ENCODE measurements at regions not wholly inside any gene's neighbourhood (a gene's known extent, or its start where the extent isn't known, plus 50 kb on each side); places are given as distances from the start of the nearest gene placed in this dataset.

- DNase-seq (ENCODE audit: low spot score), result peak; percentile 33
Observed at GRCh38 chr1:229027622-229028182, 243.2 kb upstream of the RAB4A start.

DNA sequence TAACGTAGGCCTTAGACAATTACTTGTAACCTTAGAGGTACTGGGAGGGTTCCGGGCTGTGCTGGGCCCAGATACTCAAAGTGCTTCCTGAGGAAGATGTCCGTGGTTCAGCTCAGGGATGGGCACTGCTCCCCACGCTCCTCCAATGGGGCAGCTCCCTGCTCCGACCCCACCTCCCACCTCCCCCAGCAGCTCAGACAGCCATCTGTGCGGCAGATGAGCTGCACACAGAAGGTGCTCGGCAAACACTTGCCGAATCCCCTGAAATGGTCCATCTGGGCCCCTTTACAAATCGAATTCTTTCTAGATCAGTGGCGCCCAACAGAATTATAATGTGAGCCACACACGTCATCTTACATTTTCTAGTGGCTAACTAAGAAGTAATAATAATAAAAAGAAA is 242.4 kb upstream of the RAB4A start:
- no peak for DNase-seq (ENCODE audit: low spot score)

DNA sequence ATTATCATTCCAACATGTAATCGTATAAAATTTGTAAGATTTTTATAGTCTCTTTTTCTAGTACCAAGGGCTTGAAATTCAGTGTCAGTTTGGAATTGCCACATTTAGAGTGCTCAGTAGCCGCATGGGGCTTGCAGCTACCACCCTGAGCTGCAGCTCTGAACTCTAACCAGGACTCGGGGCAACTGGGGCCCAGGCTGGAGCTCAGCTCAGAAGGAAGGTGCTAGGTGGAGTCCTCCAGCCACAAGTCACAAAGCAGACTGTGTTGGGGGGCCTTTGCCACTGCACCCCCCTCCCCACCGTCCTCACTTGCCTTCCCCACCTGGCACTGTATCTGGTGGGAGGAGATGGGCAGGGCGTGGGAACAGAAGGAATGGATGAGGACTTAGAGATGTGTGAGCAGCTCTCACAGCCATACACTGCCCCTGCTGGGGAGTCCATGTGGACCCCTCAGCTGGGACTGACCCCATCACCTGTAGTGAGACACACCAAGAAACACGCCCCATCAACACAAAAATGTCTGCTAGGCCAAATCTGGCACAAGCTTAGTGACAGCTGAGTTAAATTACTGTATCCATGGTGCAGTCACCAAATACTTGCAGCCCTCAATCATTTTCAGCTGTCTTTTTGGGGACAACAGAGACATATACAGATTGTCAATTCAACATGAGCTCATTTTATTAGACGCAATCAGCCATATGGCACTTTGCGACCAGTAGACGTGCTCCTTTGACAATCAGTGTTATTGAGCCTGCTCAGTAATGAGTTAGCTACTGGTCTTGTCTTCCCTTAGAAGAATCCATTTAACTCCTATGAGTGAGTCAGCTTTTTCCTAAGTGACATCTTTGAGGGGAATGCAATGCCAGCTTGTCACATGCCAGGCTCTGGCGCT is 241.7 kb upstream of the RAB4A start:
- no peak for DNase-seq (ENCODE audit: low spot score)

DNA sequence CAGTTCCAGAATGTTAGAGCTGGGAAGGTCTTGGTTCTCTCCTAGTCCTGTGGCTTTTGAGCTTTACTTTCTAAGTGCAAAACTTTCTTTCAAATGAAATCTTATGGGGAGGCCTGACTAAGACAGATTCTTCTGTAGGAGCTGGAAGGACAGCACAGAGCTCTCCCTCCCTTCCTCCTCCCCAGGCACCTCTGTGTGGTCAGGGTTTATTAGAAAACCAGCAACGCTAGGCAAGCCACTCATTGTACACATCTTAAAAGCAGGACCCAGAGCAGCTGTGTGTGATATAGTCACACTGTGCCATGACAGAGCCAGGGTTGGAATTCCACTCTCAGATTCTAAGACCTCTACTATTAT is 241.1 kb upstream of the RAB4A start:
- DNase-seq (ENCODE audit: low spot score), result no peak

DNA sequence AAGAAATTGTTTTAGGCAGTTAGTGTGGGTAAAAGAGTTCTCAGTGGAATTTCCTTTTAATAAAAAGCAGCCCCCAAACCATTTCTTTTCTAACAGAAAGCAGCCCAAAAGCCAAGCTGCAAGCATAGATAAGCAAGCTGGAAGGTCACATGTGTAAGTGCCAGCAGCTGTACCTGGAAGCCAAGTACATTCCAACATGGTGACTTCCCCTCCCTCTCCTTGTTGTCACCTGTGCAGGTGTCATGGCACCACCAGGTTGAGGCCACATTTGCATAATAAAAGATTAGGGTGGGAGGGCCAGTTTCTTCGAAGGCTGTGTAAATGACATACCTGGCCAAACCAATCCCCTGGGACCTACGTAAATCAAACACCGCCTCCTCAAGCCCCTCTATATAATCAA is 240.3 kb upstream of the RAB4A start:
- DNase-seq (ENCODE audit: low spot score), result no peak

DNA sequence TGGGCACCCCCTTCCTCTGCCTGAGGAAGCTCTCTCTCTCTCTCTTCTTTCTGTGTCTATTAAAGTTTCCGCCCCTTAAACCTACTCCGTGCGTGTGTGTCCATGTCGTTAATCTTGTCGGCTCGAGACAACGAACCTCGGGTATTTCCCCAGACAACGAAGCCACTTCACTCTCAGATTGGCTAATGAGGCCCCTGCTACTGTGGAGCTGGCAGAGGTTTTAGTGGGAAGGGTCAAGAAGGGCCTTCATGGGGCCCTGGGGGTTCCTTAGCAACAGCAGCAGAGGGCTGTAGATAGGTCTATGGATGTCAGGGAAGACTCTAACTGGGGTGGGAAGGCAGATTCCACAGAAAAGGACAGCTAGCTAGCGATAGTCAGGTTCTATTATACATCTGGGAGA is 239.8 kb upstream of the RAB4A start:
- no peak for DNase-seq (ENCODE audit: low spot score)

DNA sequence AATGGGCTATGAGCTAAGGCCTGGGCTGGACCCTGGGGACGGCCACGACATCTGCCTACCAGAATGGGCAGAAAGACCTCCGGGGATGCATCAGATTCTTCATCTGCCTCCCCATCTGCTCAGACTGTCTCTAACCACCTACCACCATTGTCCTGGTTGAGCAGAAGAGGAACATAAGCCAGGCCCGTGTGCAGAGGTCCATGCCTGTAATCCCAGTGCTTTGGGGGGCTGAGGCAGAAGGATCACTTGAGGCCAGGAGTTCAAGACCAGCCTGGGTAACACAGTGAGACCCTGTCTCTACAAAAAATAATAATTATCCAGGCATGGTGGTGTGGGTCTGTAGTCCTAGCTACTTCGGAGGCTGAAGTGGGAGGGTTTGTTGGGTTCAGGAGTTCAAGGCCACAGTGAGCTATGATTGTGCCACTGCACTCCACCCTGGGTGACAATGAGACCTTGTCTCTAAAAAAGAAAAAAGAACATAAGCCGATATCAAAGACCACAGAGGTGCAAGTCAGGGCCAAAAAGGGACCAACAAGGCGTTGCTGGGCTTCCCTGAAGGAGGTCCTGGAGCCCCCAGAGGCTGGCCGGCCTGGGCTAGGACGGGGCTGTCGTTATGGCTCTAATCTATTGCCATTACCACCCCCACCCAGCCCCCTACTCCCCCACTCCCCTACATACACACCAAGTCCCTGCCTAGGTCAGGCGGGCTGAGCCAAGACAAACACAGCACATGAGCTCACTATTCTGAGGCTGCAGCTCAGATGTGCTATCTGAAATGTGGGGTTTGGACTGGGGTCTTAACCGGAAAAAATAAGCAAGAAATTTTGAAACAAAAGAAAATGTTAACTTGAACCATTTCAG is 239.2 kb upstream of the RAB4A start:
- DNase-seq (ENCODE audit: low spot score), result no peak

DNA sequence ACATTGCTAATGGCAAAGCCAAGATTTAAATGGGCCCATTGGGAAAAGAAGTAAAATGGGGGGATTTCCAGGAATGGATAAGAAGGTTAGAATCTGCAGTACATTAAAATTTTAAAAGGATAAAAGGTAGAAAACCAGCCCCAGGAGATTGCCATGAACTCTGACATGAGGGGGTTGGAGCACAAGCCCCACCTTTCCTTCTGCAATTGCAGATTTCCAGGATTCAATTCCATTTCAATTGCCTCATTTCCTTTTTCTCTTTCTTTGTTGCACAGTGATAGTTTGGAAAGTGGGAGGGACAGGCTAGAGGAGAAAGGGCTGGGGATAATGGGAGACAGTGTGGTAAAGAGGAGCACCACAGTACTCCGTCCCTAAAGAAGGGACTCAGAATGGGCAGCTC is 238.5 kb upstream of the RAB4A start:
- DNase-seq (ENCODE audit: low spot score), result no peak

- DNase-seq (ENCODE audit: low spot score), result no peak
Observed at GRCh38 chr1:229033480-229033879, 237.4 kb upstream of the RAB4A start.

GRCh38 chr1:229034342-229034741 is 236.6 kb upstream of the RAB4A start:
- DNase-seq (ENCODE audit: low spot score), result no peak

DNA sequence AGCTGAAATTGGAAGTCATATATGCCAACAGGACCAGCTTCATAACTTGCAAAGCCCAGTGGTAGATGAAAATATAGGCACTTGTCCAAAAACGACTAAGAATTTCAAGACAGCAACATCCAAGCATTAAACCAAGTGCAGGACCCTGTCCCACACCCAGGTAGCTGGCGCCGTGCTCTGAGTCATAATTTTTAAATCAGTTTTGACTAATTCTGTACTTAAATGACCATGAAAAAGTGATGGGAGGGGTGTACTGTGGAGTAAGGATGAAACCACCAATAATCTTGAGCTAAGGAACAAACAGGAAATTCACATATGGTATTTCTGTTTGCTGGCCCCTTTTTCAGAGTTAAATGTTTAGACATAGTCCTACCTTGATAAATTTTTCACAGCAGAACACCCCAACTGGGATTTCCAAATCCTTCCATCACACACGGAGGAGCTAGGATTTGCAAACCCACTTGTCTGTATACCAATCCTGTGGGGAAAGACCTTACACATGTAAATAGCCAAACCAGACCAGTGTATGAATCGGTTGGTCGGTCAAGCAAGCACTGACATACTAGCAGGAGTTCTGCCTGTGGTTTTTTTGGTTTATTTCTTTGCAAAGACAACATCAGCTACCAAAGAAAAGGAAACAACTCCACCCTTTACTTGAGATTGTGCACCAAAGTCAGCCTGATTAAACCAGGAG is 235.7 kb upstream of the RAB4A start:
- no peak for DNase-seq (ENCODE audit: low spot score)

GRCh38 chr1:229035748-229036082 is 235.2 kb upstream of the RAB4A start:
- no peak for DNase-seq (ENCODE audit: low spot score)

DNA sequence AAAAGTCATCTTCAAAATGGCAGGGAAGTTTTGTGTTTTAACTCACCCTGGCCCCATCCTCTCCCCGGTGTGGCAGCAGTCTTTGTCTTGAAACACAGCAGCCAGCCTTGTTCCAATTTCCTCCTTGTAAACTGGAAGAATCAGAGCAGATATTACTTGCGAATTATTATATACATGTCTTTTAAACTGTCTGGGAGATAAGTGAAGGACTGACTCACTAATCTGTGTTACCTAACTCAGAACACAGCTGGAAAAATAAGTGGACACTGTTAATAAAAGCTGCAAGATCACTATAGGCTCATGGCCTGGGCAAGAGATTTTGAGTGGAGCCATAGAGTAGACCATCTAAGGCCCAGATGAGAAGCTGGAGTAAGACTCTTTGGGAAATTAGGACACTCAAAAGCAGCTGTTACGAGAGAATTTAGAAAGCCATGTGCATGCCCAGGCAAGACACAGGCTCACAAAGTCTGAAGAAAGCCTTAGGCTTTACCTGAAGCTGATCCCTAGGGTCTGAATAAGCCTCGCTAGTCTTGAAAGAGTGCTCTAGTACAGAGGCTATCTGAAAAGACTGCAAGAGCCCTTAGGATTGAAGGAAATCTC is 233.0 kb upstream of the RAB4A start:
- no peak for DNase-seq (ENCODE audit: low spot score)

GRCh38 chr1:229040630-229041358 is 230.1 kb upstream of the RAB4A start:
- no peak for DNase-seq (ENCODE audit: low spot score)

- no peak for DNase-seq (ENCODE audit: low spot score)
Observed at GRCh38 chr1:229041946-229042345, 229.0 kb upstream of the RAB4A start.

DNA sequence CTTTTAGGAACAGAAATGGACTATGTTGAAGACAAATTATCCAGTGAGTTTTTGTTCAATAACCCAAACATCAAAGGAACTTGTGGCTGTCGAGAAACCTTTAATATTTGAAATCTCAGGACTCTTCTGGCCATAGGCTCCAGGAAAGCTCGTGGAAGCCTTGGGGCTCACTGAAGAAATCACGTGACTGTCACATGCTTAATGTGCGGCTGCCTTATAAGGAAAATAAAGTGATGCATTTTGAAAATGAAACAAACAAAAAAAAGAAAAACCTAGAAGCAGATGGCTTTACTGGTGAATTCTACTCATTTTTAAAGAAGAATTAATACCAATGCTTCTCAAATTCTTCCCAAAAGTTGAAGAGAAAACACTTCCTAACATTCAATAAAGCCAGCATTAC is 228.4 kb upstream of the RAB4A start:
- DNase-seq (ENCODE audit: low spot score), result no peak

- DNase-seq (ENCODE audit: low spot score), result no peak
Observed at GRCh38 chr1:229043115-229043514, 227.8 kb upstream of the RAB4A start.

GRCh38 chr1:229046251-229046853 is 224.6 kb upstream of the RAB4A start:
- DNase-seq (ENCODE audit: low spot score), result no peak

- no peak for DNase-seq (ENCODE audit: low spot score)
Observed at GRCh38 chr1:229047161-229047839, 223.6 kb upstream of the RAB4A start.

Data from HT-29 (cell line).